ENCODE measurements at regions not wholly inside any gene's neighbourhood (a gene's known extent, or its start where the extent isn't known, plus 50 kb on each side); places are given as distances from the start of the nearest gene placed in this dataset. TPM values are rescaled to one million over a fixed set of nuclear protein-coding genes. Genes with fewer than 3 reads are reported as not detected.

DNA sequence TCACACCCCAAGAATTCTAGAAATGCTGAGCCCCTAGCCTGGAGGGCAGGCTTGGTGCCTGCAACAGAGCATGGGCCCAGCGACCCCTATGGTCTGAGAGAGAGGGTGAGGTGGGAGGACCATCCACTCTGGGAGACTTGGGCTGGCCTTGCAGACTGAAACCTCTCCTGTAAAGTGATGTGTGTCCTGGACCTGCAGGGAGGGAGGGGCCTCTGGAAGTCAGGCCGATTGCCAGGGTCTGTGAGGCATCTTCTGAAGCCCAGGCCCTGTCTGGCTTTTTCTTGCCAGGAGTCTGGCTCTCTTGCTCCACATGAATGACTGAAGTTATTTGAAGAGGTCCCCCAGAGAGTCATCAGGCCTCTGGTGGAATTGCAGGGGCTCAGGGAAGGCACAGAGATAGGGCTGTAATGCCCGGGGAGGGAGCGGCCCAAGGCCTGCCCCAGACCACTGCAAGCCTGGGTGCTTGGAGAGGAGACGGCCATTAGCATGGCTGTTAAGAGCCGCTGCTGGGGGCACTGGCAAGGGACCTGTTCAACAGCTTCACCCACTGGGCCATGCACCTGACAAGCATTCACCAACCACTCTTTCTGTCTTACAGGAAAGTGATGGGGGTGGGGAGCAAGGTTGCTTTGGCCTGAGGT is 56.0 kb upstream of the CHRNA7 start:
- DNase-seq (ENCODE audit: low read depth): no peak

DNA sequence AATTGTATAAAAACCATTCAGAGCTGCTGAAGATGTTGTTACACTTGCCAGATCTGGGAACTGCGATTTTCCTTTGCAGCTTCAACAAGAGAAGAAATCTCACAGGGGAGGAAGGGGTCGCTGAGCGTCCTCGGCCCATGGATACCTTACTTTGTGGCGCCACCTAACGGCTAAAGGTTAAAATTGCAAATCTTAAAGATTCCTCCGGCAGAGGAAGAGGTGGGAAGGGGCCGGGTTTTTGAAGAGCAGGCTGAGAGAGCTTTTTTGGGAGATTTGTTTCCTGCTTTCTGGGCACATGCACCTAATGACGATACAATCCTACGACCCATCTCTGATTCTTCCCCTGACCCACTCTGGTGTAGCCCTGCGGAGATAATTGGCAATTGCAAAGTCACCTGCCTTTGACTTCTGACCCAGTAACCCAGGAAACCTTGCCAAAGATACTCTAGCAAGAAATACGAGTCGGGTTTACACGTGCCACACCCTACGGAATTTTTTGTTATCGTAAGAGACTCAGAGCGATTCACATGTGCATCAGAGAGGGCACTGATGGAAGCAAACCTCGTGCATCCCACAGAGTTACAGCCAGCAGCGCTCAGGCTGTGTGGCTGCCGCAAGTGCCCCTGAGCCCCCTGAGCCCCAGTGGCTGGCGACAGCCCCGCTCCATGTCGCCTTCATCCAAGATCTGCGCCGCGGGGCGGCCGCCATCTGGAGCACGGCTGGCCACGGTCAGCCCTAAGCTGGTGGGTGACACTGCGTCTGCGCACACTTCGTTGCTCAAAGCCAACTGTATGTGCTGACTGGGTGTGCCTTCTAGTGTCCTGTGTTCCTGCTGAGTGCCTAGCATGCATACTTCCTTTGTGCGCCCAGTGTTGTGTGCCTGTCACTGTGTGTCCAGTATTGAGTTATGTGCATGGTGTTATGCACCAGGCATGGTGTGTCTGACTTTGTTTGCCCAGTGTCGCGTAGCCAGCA is 55.2 kb upstream of the CHRNA7 start:
- DNase-seq (ENCODE audit: low read depth): peak; percentile 8

DNA sequence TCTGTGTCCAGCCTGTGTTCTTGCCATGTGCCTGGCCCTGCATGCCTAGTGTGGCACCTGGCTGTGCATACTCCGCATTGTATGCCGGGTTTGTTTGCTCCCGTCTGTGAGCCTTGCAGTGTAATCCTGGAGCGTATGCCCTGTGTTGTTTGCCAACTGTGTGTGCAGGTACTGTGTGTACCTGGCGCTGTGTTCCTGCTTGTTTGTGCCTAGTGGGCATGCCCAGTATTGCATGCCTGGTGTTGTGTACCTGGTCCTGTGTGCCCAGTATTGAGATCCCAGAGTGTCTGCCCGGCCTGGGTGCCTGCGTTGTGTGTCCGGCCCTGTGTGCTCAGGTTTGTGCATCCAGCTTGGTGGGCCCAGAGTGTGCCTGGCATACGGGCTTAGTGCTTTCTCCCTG is 54.5 kb upstream of the CHRNA7 start:
- DNase-seq (ENCODE audit: low read depth): no peak

DNA sequence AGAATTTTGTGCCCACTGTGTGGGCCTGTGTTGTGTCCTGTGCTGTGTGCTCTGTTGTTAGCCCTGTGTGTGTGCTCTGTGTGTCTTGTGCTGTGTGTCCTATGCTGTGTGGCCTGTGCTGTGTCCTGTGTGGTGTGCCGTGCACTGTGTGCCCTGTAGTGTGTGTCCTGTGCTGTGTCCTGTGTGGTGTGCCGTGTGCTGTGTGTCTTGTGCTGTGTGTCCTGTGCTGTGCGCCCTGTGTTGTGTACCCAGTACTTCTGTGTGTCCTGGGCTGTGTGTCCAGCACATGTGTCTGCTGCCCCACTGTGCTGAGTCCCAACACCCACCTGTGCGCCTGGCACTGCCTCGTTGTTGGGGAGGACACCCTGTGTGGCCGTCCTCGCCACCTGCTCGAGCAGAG is 53.2 kb upstream of the CHRNA7 start:
- DNase-seq (ENCODE audit: low read depth): no peak

DNA sequence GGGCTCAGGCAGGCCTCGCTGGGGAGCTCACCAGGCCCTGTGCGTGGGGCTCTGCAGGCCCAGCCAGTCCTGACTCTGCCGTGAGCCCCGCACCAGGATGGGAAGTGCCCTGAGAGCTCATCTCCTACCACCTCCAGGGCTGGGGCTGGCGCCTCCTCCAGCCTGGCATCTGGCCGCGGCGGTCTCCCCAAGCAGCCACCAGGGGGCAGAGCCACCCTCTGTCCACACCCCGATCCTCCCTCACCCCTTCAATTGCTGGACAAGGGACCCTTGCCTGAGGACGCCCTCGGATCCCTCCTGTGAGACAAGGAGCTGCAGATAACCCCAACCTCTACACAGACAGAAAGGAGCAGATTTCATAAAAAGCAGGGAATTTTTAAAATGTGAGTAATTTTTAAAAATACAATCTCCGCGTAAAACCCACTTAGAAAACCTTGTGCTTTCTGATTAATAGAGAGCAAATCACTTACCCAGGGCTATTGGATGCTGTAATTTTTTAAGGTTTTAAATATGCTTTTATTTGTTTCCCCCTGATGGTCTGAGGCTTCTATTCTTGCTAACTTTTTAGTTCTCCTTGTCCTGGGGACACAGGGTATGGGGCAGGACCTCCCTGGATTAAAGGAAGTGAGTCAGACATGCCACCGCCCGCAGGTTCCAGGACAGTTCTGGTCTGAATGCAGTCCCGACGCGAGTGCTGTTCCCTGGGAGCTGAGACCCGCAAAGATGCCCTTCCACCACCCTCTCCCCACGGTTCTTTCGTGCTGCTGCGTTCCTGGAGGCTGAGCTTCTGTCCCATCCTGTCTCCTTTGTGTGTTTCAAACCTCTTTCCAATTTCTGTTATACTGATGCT is 52.3 kb upstream of the CHRNA7 start:
- DNase-seq (ENCODE audit: low read depth): peak; percentile 59

Small RNAs in the stretch of these regions (small RNA-seq; reads per million reads assigned to genes)
- gene AC026951.2 (not detected), gene RF00425 (0.07 reads per million)
